K562 (cell line): ENCODE measurements at regions not wholly inside any gene's neighbourhood (a gene's known extent, or its start where the extent isn't known, plus 50 kb on each side); places are given as distances from the start of the nearest gene placed in this dataset.

Experiments
- CEBPB ChIP-seq: fragments of 450-650 bp; IDR thresholded peaks from 2 replicates; pipeline ENCODE4 v1.6.1; 2016; ENCODE audit warnings: missing genetic modification characterization, missing compliant biosample characterization
- DIDO1 ChIP-seq: fragments of 450-650 bp; IDR thresholded peaks from 2 replicates; pipeline ENCODE4 v1.6.1; 2016; ENCODE audit warnings: low read depth, missing biosample characterization, missing genetic modification characterization
- EP400 ChIP-seq: fragments of 450-650 bp; IDR thresholded peaks from 2 replicates; pipeline ENCODE4 v1.6.1; 2017; ENCODE audit warnings: antibody characterized with exemption, mild to moderate bottlenecking, moderate library complexity
- HMGN3 ChIP-seq: IDR thresholded peaks from 2 replicates; pipeline ENCODE4 v1.6.1; 2011; ENCODE audit warnings: borderline replicate concordance, low read depth, mild to moderate bottlenecking, mixed read lengths, low read length; ENCODE audit not compliant: insufficient read length; ENCODE audit errors: extremely low read depth
- KAT2B ChIP-seq: IDR thresholded peaks from one replicate; pipeline ENCODE4 v1.6.1; 2012; ENCODE audit warnings: low read depth, mild to moderate bottlenecking, control low read depth, inconsistent platforms, low read length, moderate library complexity
- L3MBTL2 ChIP-seq: fragments of 450-650 bp; IDR thresholded peaks from 2 replicates; pipeline ENCODE4 v1.6.1; 2016; ENCODE audit warnings: mild to moderate bottlenecking, moderate library complexity
- MAZ ChIP-seq, 2 experiments: fragments of 450-650 bp in 1 of 2; sonication (generic) in 1 of 2; formaldehyde crosslinking; IDR thresholded peaks in 1 of 2; conservative IDR thresholded peaks in 1 of 2; 2 replicates each; pipeline versions ENCODE4 v1.4.0 to v1.5.0; 2020; ENCODE audit warnings: mild to moderate bottlenecking in 1 of 2, missing genetic modification reagents in 1 of 2
- MXI1 ChIP-seq: IDR thresholded peaks from 2 replicates; pipeline ENCODE4 v1.6.1; 2011; ENCODE audit warnings: low read depth, mild to moderate bottlenecking, improper control_type of control experiment, low read length
- RERE ChIP-seq: sonication (generic); formaldehyde crosslinking; IDR thresholded peaks from 2 replicates; pipeline ENCODE4 v1.8.0; 2023; ENCODE audit warnings: missing genetic modification reagents, mild to moderate bottlenecking, borderline replicate concordance
- SAFB ChIP-seq: fragments of 200-400 bp; formaldehyde crosslinking; IDR thresholded peaks from 2 replicates; pipeline ENCODE4 v1.6.1; 2017; ENCODE audit warnings: low read depth, low read length, borderline replicate concordance
- STAT5A ChIP-seq: IDR thresholded peaks from 2 replicates; pipeline ENCODE4 v1.6.1; 2012; ENCODE audit warnings: low read length, inconsistent platforms, borderline replicate concordance
- ZC3H11A ChIP-seq: IDR thresholded peaks from 2 replicates; pipeline ENCODE4 v1.6.1; 2012; ENCODE audit warnings: low read depth, low read length, improper control_type of control experiment
- TF ChIP-seq, protein P1 (sequence below), 2 experiments: fragments of 450-650 bp; formaldehyde crosslinking in 1 of 2; IDR thresholded peaks; 2 replicates each; pipeline versions ENCODE4 v1.4.0 to v1.6.1; 2014 to 2020; ENCODE audit warnings: mild to moderate bottlenecking in 2 of 2, borderline replicate concordance in 1 of 2, low read depth in 1 of 2
- TF ChIP-seq, protein P2 (sequence below), 3 experiments: IDR thresholded peaks in 2 of 3; conservative IDR thresholded peaks in 1 of 3; 2 replicates each; pipeline ENCODE4 v1.5.1; 2011 to 2012; ENCODE audit warnings: low read length in 3 of 3, mild to moderate bottlenecking in 3 of 3, control low read depth in 2 of 3, improper control_type of control experiment in 1 of 3, inconsistent platforms in 1 of 3, low read depth in 1 of 3, mixed read lengths in 1 of 3, moderate library complexity in 1 of 3; ENCODE audit not compliant: insufficient read depth in 2 of 3

GRCh38 chr3:72033666-72034428, 248.9 kb upstream of the PROK2 start:
- TF ChIP-seq, protein P1, sequence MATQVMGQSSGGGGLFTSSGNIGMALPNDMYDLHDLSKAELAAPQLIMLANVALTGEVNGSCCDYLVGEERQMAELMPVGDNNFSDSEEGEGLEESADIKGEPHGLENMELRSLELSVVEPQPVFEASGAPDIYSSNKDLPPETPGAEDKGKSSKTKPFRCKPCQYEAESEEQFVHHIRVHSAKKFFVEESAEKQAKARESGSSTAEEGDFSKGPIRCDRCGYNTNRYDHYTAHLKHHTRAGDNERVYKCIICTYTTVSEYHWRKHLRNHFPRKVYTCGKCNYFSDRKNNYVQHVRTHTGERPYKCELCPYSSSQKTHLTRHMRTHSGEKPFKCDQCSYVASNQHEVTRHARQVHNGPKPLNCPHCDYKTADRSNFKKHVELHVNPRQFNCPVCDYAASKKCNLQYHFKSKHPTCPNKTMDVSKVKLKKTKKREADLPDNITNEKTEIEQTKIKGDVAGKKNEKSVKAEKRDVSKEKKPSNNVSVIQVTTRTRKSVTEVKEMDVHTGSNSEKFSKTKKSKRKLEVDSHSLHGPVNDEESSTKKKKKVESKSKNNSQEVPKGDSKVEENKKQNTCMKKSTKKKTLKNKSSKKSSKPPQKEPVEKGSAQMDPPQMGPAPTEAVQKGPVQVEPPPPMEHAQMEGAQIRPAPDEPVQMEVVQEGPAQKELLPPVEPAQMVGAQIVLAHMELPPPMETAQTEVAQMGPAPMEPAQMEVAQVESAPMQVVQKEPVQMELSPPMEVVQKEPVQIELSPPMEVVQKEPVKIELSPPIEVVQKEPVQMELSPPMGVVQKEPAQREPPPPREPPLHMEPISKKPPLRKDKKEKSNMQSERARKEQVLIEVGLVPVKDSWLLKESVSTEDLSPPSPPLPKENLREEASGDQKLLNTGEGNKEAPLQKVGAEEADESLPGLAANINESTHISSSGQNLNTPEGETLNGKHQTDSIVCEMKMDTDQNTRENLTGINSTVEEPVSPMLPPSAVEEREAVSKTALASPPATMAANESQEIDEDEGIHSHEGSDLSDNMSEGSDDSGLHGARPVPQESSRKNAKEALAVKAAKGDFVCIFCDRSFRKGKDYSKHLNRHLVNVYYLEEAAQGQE (IDR thresholded peaks at IDR 0.05; ENCODE audit: borderline replicate concordance): no peak
- TF ChIP-seq, protein P1 (CRISPR knock-in tag; IDR thresholded peaks at IDR 0.05; ENCODE audit: low read depth): no peak
- no peak for TF ChIP-seq DIDO1 (tag)
- TF ChIP-seq MXI1: no peak
- no peak for TF ChIP-seq KAT2B
- TF ChIP-seq HMGN3: no peak
- no peak for TF ChIP-seq STAT5A
- TF ChIP-seq SAFB: no peak
- TF ChIP-seq ZC3H11A: no peak
- TF ChIP-seq, protein P2, sequence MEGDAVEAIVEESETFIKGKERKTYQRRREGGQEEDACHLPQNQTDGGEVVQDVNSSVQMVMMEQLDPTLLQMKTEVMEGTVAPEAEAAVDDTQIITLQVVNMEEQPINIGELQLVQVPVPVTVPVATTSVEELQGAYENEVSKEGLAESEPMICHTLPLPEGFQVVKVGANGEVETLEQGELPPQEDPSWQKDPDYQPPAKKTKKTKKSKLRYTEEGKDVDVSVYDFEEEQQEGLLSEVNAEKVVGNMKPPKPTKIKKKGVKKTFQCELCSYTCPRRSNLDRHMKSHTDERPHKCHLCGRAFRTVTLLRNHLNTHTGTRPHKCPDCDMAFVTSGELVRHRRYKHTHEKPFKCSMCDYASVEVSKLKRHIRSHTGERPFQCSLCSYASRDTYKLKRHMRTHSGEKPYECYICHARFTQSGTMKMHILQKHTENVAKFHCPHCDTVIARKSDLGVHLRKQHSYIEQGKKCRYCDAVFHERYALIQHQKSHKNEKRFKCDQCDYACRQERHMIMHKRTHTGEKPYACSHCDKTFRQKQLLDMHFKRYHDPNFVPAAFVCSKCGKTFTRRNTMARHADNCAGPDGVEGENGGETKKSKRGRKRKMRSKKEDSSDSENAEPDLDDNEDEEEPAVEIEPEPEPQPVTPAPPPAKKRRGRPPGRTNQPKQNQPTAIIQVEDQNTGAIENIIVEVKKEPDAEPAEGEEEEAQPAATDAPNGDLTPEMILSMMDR (IDR thresholded peaks at IDR 0.05 in 2 of 3, conservative IDR thresholded peaks at IDR 0.05 in 1 of 3; ENCODE audit: insufficient read depth in 2 of 3, low read depth in 1 of 3, low read length in 3 of 3): no peak
- TF ChIP-seq L3MBTL2: no peak
- TF ChIP-seq MAZ (CRISPR knock-in tag; conservative IDR thresholded peaks at IDR 0.05 in 1 of 2, IDR thresholded peaks at IDR 0.05 in 1 of 2): no peak
- TF ChIP-seq RERE (CRISPR knock-in tag): no peak
- no peak for TF ChIP-seq CEBPB
- no peak for TF ChIP-seq EP400
